ENCODE measurements at regions not wholly inside any gene's neighbourhood (a gene's known extent, or its start where the extent isn't known, plus 50 kb on each side); places are given as distances from the start of the nearest gene placed in this dataset.

DNA sequence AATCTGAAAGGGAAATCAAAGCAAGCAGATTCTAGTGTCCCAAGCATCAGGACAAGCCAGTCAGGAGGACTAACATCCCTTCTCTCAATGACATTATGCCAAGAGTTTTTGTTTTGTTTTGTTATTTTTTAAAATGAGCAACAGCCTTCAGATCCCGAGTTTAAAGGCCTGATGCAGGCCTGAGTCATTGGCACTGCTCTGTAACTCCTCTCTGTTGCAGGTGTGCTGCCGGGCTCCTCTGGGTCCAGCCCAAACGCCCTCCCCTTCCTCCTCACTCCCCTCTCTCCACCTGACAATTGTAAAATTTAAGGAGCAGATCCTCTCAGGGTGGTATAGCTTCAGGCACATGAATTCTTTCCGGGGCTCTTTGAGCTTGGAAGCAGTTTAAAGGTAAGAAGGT lies 502.0 kb downstream of the BMP2 start:
- TF ChIP-seq, protein P1, sequence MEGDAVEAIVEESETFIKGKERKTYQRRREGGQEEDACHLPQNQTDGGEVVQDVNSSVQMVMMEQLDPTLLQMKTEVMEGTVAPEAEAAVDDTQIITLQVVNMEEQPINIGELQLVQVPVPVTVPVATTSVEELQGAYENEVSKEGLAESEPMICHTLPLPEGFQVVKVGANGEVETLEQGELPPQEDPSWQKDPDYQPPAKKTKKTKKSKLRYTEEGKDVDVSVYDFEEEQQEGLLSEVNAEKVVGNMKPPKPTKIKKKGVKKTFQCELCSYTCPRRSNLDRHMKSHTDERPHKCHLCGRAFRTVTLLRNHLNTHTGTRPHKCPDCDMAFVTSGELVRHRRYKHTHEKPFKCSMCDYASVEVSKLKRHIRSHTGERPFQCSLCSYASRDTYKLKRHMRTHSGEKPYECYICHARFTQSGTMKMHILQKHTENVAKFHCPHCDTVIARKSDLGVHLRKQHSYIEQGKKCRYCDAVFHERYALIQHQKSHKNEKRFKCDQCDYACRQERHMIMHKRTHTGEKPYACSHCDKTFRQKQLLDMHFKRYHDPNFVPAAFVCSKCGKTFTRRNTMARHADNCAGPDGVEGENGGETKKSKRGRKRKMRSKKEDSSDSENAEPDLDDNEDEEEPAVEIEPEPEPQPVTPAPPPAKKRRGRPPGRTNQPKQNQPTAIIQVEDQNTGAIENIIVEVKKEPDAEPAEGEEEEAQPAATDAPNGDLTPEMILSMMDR (IDR thresholded peaks at IDR 0.05), result no peak
- TF ChIP-seq POLR2A (IDR thresholded peaks at IDR 0.05), result no peak
